IgD-negative memory B cell (primary cell): ENCODE measurements at regions not wholly inside any gene's neighbourhood (a gene's known extent, or its start where the extent isn't known, plus 50 kb on each side); places are given as distances from the start of the nearest gene placed in this dataset.
"Not testable (repeated sequence)": the region's sequence is repeated elsewhere in the genome, so short reads cannot be mapped to it uniquely, and the experiment has no call there.

ENCODE experiments used
- H3K27ac Mint-ChIP-seq, 3 donors: one replicate each; pipeline ENCODE4 v1.8.0; 2020 to 2022; ENCODE audit warnings: mild to moderate bottlenecking in 3 of 3, mixed read lengths in 3 of 3, moderate library complexity in 1 of 3
- H3K27me3 Mint-ChIP-seq: one replicate; pipeline ENCODE4 v1.8.0; 2021; ENCODE audit warnings: mixed read lengths
- H3K36me3 Mint-ChIP-seq: one replicate; pipeline ENCODE4 v1.8.0; 2020; ENCODE audit warnings: mild to moderate bottlenecking, mixed read lengths
- H3K4me1 Mint-ChIP-seq, 3 donors: one replicate each; pipeline ENCODE4 v1.8.0; 2020 to 2022; ENCODE audit warnings: mixed read lengths in 3 of 3, mild to moderate bottlenecking in 1 of 3
- H3K4me3 Mint-ChIP-seq, 4 donors: one replicate each; pipeline ENCODE4 v1.8.0; 2020 to 2022; ENCODE audit warnings: mild to moderate bottlenecking in 4 of 4, mixed read lengths in 4 of 4, moderate library complexity in 3 of 4
- H3K9me3 Mint-ChIP-seq, 3 donors: one replicate each; pipeline ENCODE4 v1.8.0; 2020 to 2021; ENCODE audit warnings: mixed read lengths in 3 of 3, mild to moderate bottlenecking in 1 of 3

- Mint-ChIP-seq H3K4me1 (no peaks in the 10 kb centered on the region), H3K4me3 (no peak overlapping the region), H3K9me3 (peaks cover 2 to 8% (median 5%) of the 10 kb centered on the region in 3 donors), H3K36me3 (no peaks in the 10 kb centered on the region), H3K27me3 (no peaks in the 10 kb centered on the region), H3K27ac (no peak overlapping the region)
Observed at GRCh38 chr5:28967848-28968247, 1929.5 kb upstream of the CDH9 start.

GRCh38 chr5:28961816-28962215, 1923.4 kb upstream of the CDH9 start:
- Mint-ChIP-seq H3K4me3 (no peak overlapping the region), H3K27me3 (no peaks in the 10 kb centered on the region), H3K27ac (no peak overlapping the region), H3K9me3 (peaks cover 2 to 7% (median 2%) of the 10 kb centered on the region in 3 donors), H3K36me3 (no peaks in the 10 kb centered on the region), H3K4me1 (no peaks in the 10 kb centered on the region)

- H3K4me3 Mint-ChIP-seq: no peak overlapping the region
- H3K9me3 Mint-ChIP-seq: peaks cover 0 to 3% (median 2%) of the 10 kb centered on the region in 3 donors
- no peaks in the 10 kb centered on the region for H3K27me3 Mint-ChIP-seq
- H3K27ac Mint-ChIP-seq: no peak overlapping the region
- no peaks in the 10 kb centered on the region for H3K4me1 Mint-ChIP-seq
- H3K36me3 Mint-ChIP-seq: no peaks in the 10 kb centered on the region
Observed at GRCh38 chr5:28958581-28958980, 1920.2 kb upstream of the CDH9 start.

- Mint-ChIP-seq H3K9me3 (peaks cover 0 to 7% (median 2%) of the 10 kb centered on the region in 3 donors), H3K4me3 (no peak overlapping the region), H3K27ac (no peak overlapping the region), H3K4me1 (no peaks in the 10 kb centered on the region), H3K27me3 (no peaks in the 10 kb centered on the region), H3K36me3 (no peaks in the 10 kb centered on the region)
Observed at GRCh38 chr5:28957450-28957849, 1919.1 kb upstream of the CDH9 start.

GRCh38 chr5:28954074-28954473, 1915.7 kb upstream of the CDH9 start:
- no peak overlapping the region for H3K27ac Mint-ChIP-seq
- H3K27me3 Mint-ChIP-seq: no peaks in the 10 kb centered on the region
- H3K9me3 Mint-ChIP-seq: peaks cover 2 to 11% (median 2%) of the 10 kb centered on the region in 3 donors
- no peak overlapping the region for H3K4me3 Mint-ChIP-seq
- no peaks in the 10 kb centered on the region for H3K36me3 Mint-ChIP-seq
- H3K4me1 Mint-ChIP-seq: no peaks in the 10 kb centered on the region

DNA sequence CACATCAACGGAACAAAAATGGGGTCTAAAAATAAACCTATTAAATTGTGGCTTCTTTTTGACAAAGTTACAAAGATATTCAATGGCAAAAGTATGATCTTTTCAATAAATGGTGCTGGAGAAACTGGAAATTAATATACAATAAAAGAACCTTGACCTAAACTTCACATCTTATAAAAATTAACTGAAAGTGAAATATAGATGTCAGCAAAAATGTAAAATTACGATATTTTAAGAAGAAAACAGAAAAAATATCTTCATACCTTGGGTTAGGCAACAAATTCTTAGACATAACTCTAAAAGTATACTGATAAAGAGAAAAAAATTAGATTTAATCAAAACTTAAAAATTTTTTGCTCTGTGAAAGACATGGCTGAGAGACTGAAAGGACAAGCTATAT, 1909.5 kb upstream of the CDH9 start:
- Mint-ChIP-seq H3K4me1 (no peaks in the 10 kb centered on the region), H3K36me3 (no peaks in the 10 kb centered on the region), H3K4me3 (no peak overlapping the region), H3K27ac (no peak overlapping the region), H3K27me3 (no peaks in the 10 kb centered on the region), H3K9me3 (peaks cover 0 to 9% (median 2%) of the 10 kb centered on the region in 3 donors)

DNA sequence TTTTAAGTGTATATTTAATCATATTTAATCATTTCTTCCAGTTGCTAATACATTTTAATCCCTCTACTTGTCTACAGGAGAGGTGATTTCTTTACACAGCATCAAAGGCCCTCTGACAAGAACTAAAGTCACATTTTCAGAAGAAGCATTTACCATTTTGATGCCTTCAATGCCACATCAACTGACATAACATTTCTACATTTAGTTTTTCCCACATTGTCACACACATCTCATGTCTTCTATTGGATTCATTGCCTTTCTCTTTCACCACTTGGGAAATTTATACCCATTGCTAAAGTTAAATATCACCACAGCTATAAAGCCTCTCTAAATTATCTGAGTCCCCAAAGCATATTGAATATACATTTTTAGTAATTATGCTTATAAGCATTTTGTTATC, 1907.5 kb upstream of the CDH9 start:
- Mint-ChIP-seq H3K36me3 (no peaks in the 10 kb centered on the region), H3K9me3 (peaks cover 0 to 4% (median 3%) of the 10 kb centered on the region in 3 donors), H3K27ac (no peak overlapping the region), H3K4me3 (no peak overlapping the region), H3K27me3 (no peaks in the 10 kb centered on the region), H3K4me1 (no peaks in the 10 kb centered on the region)

GRCh38 chr5:28929366-28929765, 1891.0 kb upstream of the CDH9 start:
- H3K4me3 Mint-ChIP-seq, H3K27ac Mint-ChIP-seq, H3K36me3 Mint-ChIP-seq, H3K4me1 Mint-ChIP-seq, H3K27me3 Mint-ChIP-seq: not testable (repeated sequence)
- peaks cover 0 to 13% (median 7%) of the 10 kb centered on the region in 3 donors for H3K9me3 Mint-ChIP-seq

GRCh38 chr5:28928327-28928790, 1890.0 kb upstream of the CDH9 start:
- H3K9me3 Mint-ChIP-seq: peaks cover 0 to 13% (median 7%) of the 10 kb centered on the region in 3 donors
- not testable (repeated sequence) for H3K36me3 Mint-ChIP-seq, H3K4me1 Mint-ChIP-seq, H3K4me3 Mint-ChIP-seq, H3K27me3 Mint-ChIP-seq, H3K27ac Mint-ChIP-seq

GRCh38 chr5:28927559-28928326, 1889.4 kb upstream of the CDH9 start:
- H3K27ac Mint-ChIP-seq: no peak overlapping the region
- H3K4me1 Mint-ChIP-seq: no peaks in the 10 kb centered on the region
- H3K9me3 Mint-ChIP-seq: peaks cover 0 to 12% (median 7%) of the 10 kb centered on the region in 3 donors
- no peaks in the 10 kb centered on the region for H3K36me3 Mint-ChIP-seq
- no peak overlapping the region for H3K4me3 Mint-ChIP-seq
- no peaks in the 10 kb centered on the region for H3K27me3 Mint-ChIP-seq

DNA sequence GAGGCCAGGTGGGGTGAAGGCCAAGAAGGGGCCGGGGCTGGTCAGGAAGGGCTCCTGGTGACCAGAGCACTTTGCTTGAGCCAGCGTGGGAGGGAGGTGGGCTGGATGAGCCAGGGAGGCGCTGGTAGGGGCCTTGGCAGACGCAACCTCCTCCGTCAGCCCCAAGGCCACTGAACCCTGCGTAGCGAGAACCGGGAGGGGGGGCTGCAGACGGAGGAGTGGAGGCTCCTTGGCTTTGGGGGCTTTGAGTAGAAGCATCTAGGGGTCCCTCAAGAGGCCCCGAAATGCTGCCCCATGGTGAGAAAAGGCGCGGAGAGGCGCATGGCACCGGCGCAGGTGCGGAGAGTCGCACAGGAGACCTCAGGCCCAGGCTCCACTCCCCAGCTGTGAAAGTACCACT, 1888.0 kb upstream of the CDH9 start:
- Mint-ChIP-seq H3K9me3 (peaks cover 0 to 14% (median 11%) of the 10 kb centered on the region in 3 donors), H3K4me1 (no peaks in the 10 kb centered on the region), H3K27ac (no peak overlapping the region), H3K36me3 (no peaks in the 10 kb centered on the region), H3K4me3 (no peak overlapping the region), H3K27me3 (no peaks in the 10 kb centered on the region)

DNA sequence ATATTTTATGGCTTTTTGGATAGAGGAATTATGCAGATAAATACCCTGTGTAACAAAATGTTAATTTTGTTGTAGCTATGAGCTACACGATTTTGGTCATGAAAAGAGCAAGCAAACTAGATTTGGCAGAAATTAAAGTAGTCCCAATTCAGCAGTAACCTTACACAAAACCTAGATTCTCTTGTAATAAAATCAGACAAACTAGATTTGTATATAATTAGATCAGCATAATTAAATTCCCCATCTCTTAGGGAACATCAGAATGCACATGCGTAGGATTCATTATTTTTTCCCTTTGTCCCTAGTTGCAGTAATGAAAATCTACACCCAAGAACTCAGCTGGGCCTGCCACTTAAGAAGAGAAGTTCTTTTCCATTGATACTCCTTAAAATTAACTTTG, 1879.2 kb upstream of the CDH9 start:
- H3K4me1 Mint-ChIP-seq: no peaks in the 10 kb centered on the region
- no peak overlapping the region for H3K27ac Mint-ChIP-seq
- H3K9me3 Mint-ChIP-seq: peaks cover 0 to 9% (median 8%) of the 10 kb centered on the region in 3 donors

GRCh38 chr5:28914297-28914696, 1875.9 kb upstream of the CDH9 start:
- peaks cover 5 to 21% (median 8%) of the 10 kb centered on the region in 3 donors for H3K9me3 Mint-ChIP-seq
- H3K4me3 Mint-ChIP-seq: no peak overlapping the region
- H3K36me3 Mint-ChIP-seq: peaks cover 2% of the 10 kb centered on the region
- H3K27me3 Mint-ChIP-seq: no peaks in the 10 kb centered on the region
- H3K4me1 Mint-ChIP-seq: no peaks in the 10 kb centered on the region
- no peak overlapping the region for H3K27ac Mint-ChIP-seq

More for the DNA sequence above, 1879.2 kb upstream of the CDH9 start:
- Mint-ChIP-seq H3K27me3 (no peaks in the 10 kb centered on the region), H3K4me3 (no peak overlapping the region), H3K36me3 (peaks cover 2% of the 10 kb centered on the region)

DNA sequence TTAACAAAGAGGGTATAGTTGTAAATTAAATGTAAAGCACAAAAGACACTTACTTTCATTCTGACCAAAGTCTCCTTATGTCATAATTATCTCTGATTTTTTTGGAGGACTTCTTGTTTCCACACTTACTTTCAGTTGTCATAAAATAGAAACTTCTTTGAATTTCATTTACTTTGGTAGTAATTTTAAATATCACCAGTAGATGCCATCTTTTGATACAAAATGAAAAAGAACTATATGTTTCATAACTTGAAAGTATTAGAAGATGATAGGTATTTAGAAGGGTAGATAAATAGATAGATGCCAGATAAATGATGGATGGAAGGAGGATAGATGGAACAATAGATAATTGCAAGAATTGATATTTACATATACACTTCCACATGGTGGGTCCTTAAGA, 1865.3 kb upstream of the CDH9 start:
- Mint-ChIP-seq H3K4me3 (no peak overlapping the region), H3K27me3 (no peaks in the 10 kb centered on the region), H3K36me3 (no peaks in the 10 kb centered on the region), H3K27ac (no peak overlapping the region), H3K9me3 (peaks cover 3 to 4% (median 3%) of the 10 kb centered on the region in 3 donors), H3K4me1 (no peaks in the 10 kb centered on the region)

- no peaks in the 10 kb centered on the region for H3K27me3 Mint-ChIP-seq
- no peak overlapping the region for H3K27ac Mint-ChIP-seq
Observed at GRCh38 chr5:28896949-28897348, 1858.6 kb upstream of the CDH9 start.

DNA sequence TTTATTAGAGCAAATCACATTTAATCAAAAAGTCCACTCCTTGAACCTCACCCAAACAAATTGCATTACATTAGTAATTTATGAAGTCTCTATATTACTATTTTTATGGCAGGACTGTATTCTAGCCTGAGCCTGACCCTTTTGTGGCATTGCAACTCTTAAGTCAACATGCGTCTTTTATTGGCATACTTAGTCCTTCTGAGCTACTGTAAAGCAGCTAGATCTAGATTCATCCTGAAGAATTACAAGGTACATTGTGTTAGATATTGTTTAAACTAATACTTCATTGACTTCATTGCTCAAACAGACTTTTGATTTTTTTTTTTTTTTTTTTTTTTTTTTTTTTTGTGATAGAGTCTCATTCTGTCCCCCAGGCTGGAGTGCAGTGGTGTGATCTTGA, 1842.5 kb upstream of the CDH9 start:
- no peak overlapping the region for H3K4me3 Mint-ChIP-seq
- no peak overlapping the region for H3K27ac Mint-ChIP-seq
- no peaks in the 10 kb centered on the region for H3K27me3 Mint-ChIP-seq
- H3K36me3 Mint-ChIP-seq: peaks cover 2% of the 10 kb centered on the region
- H3K4me1 Mint-ChIP-seq: no peaks in the 10 kb centered on the region
- peaks cover 2 to 18% (median 4%) of the 10 kb centered on the region in 3 donors for H3K9me3 Mint-ChIP-seq

More at GRCh38 chr5:28896949-28897348, 1858.6 kb upstream of the CDH9 start:
- Mint-ChIP-seq H3K4me1 (no peaks in the 10 kb centered on the region), H3K4me3 (no peak overlapping the region), H3K9me3 (peaks cover 2 to 8% (median 4%) of the 10 kb centered on the region in 3 donors), H3K36me3 (no peaks in the 10 kb centered on the region)
